MM.1S (cell line): ENCODE measurements at regions not wholly inside any gene's neighbourhood (a gene's known extent, or its start where the extent isn't known, plus 50 kb on each side); places are given as distances from the start of the nearest gene placed in this dataset.

Source experiments
- DNase-seq: peaks from one replicate; pipeline ENCODE4 v3.0.0-alpha.2; 2015
- H2AFZ ChIP-seq: fragments of 300-600 bp; sonication (generic); 2 replicates; pipeline ENCODE4 v1.6.0; 2016; ENCODE audit warnings: antibody characterized with exemption, low read length
- H3F3A ChIP-seq: fragments of 300-600 bp; sonication (generic); 2 replicates; pipeline ENCODE4 v1.6.1; 2016; ENCODE audit warnings: mild to moderate bottlenecking, antibody characterized with exemption, low read length, moderate library complexity, mixed read lengths; ENCODE audit not compliant: insufficient read depth
- H3K27ac ChIP-seq: fragments of 300-600 bp; sonication (generic); 2 replicates; pipeline ENCODE4 v1.5.1; 2016; ENCODE audit warnings: mild to moderate bottlenecking, low read length
- H3K27me3 ChIP-seq: fragments of 300-600 bp; sonication (generic); replicated peaks from 2 replicates; pipeline ENCODE4 v1.6.0; 2016; ENCODE audit warnings: low read length; ENCODE audit not compliant: insufficient read depth
- H3K36me3 ChIP-seq: fragments of 300-600 bp; sonication (generic); replicated peaks from 2 replicates; pipeline ENCODE4 v1.6.1; 2016; ENCODE audit warnings: mild to moderate bottlenecking, low read length, mixed read lengths; ENCODE audit not compliant: insufficient read depth
- H3K4me1 ChIP-seq: fragments of 300-600 bp; sonication (generic); 2 replicates; pipeline ENCODE4 v1.6.1; 2016; ENCODE audit warnings: low read length, mixed read lengths
- H3K4me2 ChIP-seq: fragments of 300-600 bp; sonication (generic); 2 replicates; pipeline ENCODE4 v1.6.0; 2016; ENCODE audit warnings: low read depth, low read length
- H3K4me3 ChIP-seq: fragments of 300-600 bp; sonication (generic); 2 replicates; pipeline ENCODE4 v1.5.1; 2016; ENCODE audit warnings: low read length, mixed read lengths
- H3K79me2 ChIP-seq: fragments of 300-600 bp; sonication (generic); 2 replicates; pipeline ENCODE4 v1.6.1; 2016; ENCODE audit warnings: mixed run types, low read length, mixed read lengths
- H3K9ac ChIP-seq: fragments of 300-600 bp; sonication (generic); 2 replicates; pipeline ENCODE4 v1.6.1; 2016; ENCODE audit warnings: low read length, mixed read lengths
- H3K9me2 ChIP-seq: fragments of 300-600 bp; sonication (generic); replicated peaks from 2 replicates; pipeline ENCODE4 v1.6.1; 2016; ENCODE audit warnings: mild to moderate bottlenecking, low read length, mixed read lengths; ENCODE audit not compliant: insufficient read depth
- H3K9me3 ChIP-seq: fragments of 300-600 bp; sonication (generic); replicated peaks from 2 replicates; pipeline ENCODE4 v1.6.1; 2016; ENCODE audit warnings: mild to moderate bottlenecking, low read length, mixed read lengths; ENCODE audit not compliant: insufficient read depth
- H4K20me1 ChIP-seq: fragments of 300-600 bp; sonication (generic); 2 replicates; pipeline ENCODE4 v1.6.1; 2016; ENCODE audit warnings: mild to moderate bottlenecking, low read length, moderate library complexity, mixed read lengths; ENCODE audit not compliant: insufficient read depth
- CTCF ChIP-seq: fragments of 300-600 bp; sonication (generic); IDR thresholded peaks from 2 replicates; pipeline ENCODE4 v1.5.1; 2016; ENCODE audit warnings: antibody characterized with exemption, low read length, mixed read lengths
- EZH2 ChIP-seq: fragments of 300-600 bp; sonication (generic); optimal IDR thresholded peaks from 2 replicates; pipeline ENCODE3; 2017; ENCODE audit warnings: low read depth, mild to moderate bottlenecking, antibody characterized with exemption, low read length, mixed read lengths
- EZH2phosphoT487 ChIP-seq: fragments of 300-600 bp; sonication (generic); IDR thresholded peaks from 2 replicates; pipeline ENCODE4 v1.6.1; 2018; ENCODE audit warnings: antibody characterized with exemption, low read length

GRCh38 chr11:106399076-106399511 is 321.6 kb downstream of the AASDHPPT start:
- Histone ChIP-seq H3F3A (no peaks in the 10 kb centered on the region), H3K27ac (no peak overlapping the region), H2AFZ (no peak overlapping the region), H3K4me2 (no peak overlapping the region), H3K27me3 (no peaks in the 10 kb centered on the region), H3K4me1 (no peaks in the 10 kb centered on the region), H3K79me2 (no peaks in the 10 kb centered on the region), H3K4me3 (no peak overlapping the region), H3K9me2 (no peaks in the 10 kb centered on the region), H3K36me3 (no peaks in the 10 kb centered on the region), H3K9ac (no peak overlapping the region), H4K20me1 (no peaks in the 10 kb centered on the region), H3K9me3 (no peaks in the 10 kb centered on the region)
- TF ChIP-seq EZH2phosphoT487, result no peak
- no peak for TF ChIP-seq EZH2
- TF ChIP-seq CTCF, result no peak
- no peak for DNase-seq

GRCh38 chr11:106399624-106400023 is 322.2 kb downstream of the AASDHPPT start:
- no peak overlapping the region for H3K4me3 ChIP-seq
- H3K4me1 ChIP-seq, result no peaks in the 10 kb centered on the region
- H2AFZ ChIP-seq, result no peak overlapping the region
- no peak for DNase-seq
- no peak overlapping the region for H3K9ac ChIP-seq
- no peak overlapping the region for H3K27ac ChIP-seq
- no peaks in the 10 kb centered on the region for H3K9me3 ChIP-seq
- H3K36me3 ChIP-seq, result no peaks in the 10 kb centered on the region
- H3K4me2 ChIP-seq, result no peak overlapping the region
- no peaks in the 10 kb centered on the region for H3K27me3 ChIP-seq
- TF ChIP-seq CTCF (no peak), EZH2 (no peak), EZH2phosphoT487 (no peak)
- no peaks in the 10 kb centered on the region for H3F3A ChIP-seq
- no peaks in the 10 kb centered on the region for H4K20me1 ChIP-seq
- no peaks in the 10 kb centered on the region for H3K9me2 ChIP-seq
- H3K79me2 ChIP-seq, result no peaks in the 10 kb centered on the region

- no peaks in the 10 kb centered on the region for H3K9me2 ChIP-seq
- no peak overlapping the region for H2AFZ ChIP-seq
- H3K36me3 ChIP-seq, result no peaks in the 10 kb centered on the region
- no peaks in the 10 kb centered on the region for H3K4me1 ChIP-seq
- H3F3A ChIP-seq, result no peaks in the 10 kb centered on the region
- no peaks in the 10 kb centered on the region for H4K20me1 ChIP-seq
- no peaks in the 10 kb centered on the region for H3K27me3 ChIP-seq
- H3K9ac ChIP-seq, result no peak overlapping the region
- no peak for TF ChIP-seq EZH2phosphoT487
- no peak for TF ChIP-seq EZH2
- TF ChIP-seq CTCF, result no peak
- no peaks in the 10 kb centered on the region for H3K79me2 ChIP-seq
- H3K27ac ChIP-seq, result no peak overlapping the region
- H3K4me2 ChIP-seq, result no peak overlapping the region
- H3K4me3 ChIP-seq, result no peak overlapping the region
- no peak for DNase-seq
- H3K9me3 ChIP-seq, result no peaks in the 10 kb centered on the region
Observed at GRCh38 chr11:106400949-106401570, 323.6 kb downstream of the AASDHPPT start.
